ENCODE measurements at regions not wholly inside any gene's neighbourhood (a gene's known extent, or its start where the extent isn't known, plus 50 kb on each side); places are given as distances from the start of the nearest gene placed in this dataset.

- TF ChIP-seq POLR2AphosphoS5 (IDR thresholded peaks at IDR 0.05; ENCODE audit: low read depth, low read length) = no peak
- no peak for TF ChIP-seq SIN3A (IDR thresholded peaks at IDR 0.05; ENCODE audit: borderline replicate concordance, insufficient read depth, low read depth, low read length)
- no peak for TF ChIP-seq CTCF (IDR thresholded peaks at IDR 0.05)
Measured at GRCh38 chr15:81885135-81885534, 160.7 kb downstream of the MEX3B start.
